Activated CD8-positive, alpha-beta memory T cell treated with anti-CD3 and anti-CD28 coated beads for 36 hours (primary cell): ENCODE measurements at regions not wholly inside any gene's neighbourhood (a gene's known extent, or its start where the extent isn't known, plus 50 kb on each side); places are given as distances from the start of the nearest gene placed in this dataset.

Experiments
- CTCF ChIA-PET: fragments of 350-600 bp; sonication (Branson Sonifier 250); formaldehyde crosslinking; loops from one replicate; lab custom pipeline; 2021; ENCODE audit warnings: antibody characterized with exemption; lab: Charles Lee
- POLR2A ChIA-PET: fragments of 350-600 bp; sonication (Branson Sonifier 250); formaldehyde crosslinking; loops from one replicate; lab custom pipeline; 2021; ENCODE audit warnings: antibody characterized with exemption; lab: Charles Lee

GRCh38 chr6:120039664-120040063 lies 690.1 kb upstream of the MAN1A1 start:
- ChIA-PET CTCF (no interaction called here), POLR2A (no interaction called here)

- ChIA-PET CTCF (no interaction called here), POLR2A (no interaction called here)
These were observed 682.3 kb upstream of the MAN1A1 start for GRCh38 chr6:120031837-120032236.

GRCh38 chr6:120026791-120027190 lies 677.2 kb upstream of the MAN1A1 start:
- POLR2A ChIA-PET: no interaction called here
- CTCF ChIA-PET: no interaction called here

GRCh38 chr6:120010075-120010474 lies 660.5 kb upstream of the MAN1A1 start:
- ChIA-PET POLR2A (no interaction called here), CTCF (no interaction called here)

GRCh38 chr6:120005292-120005976 lies 655.9 kb upstream of the MAN1A1 start:
- CTCF ChIA-PET: no interaction called here
- POLR2A ChIA-PET: interaction anchor here (1.0 kb wide), 1 partner anchor 655 kb away, joined by 3 read pairs; no protein-coding TSS in a partner anchor

GRCh38 chr6:119986934-119987549 lies 637.5 kb upstream of the MAN1A1 start:
- ChIA-PET POLR2A (no interaction called here), CTCF (no interaction called here)

GRCh38 chr6:119985952-119986736 lies 636.6 kb upstream of the MAN1A1 start:
- ChIA-PET POLR2A (no interaction called here), CTCF (no interaction called here)

GRCh38 chr6:119980802-119981201 lies 631.2 kb upstream of the MAN1A1 start:
- ChIA-PET POLR2A (no interaction called here), CTCF (no interaction called here)

GRCh38 chr6:119979862-119980261 lies 630.3 kb upstream of the MAN1A1 start:
- POLR2A ChIA-PET: no interaction called here
- CTCF ChIA-PET: no interaction called here

- ChIA-PET CTCF (no interaction called here), POLR2A (no interaction called here)
These were observed 628.8 kb upstream of the MAN1A1 start for GRCh38 chr6:119978274-119978889.

GRCh38 chr6:119974430-119975159 lies 625.0 kb upstream of the MAN1A1 start:
- POLR2A ChIA-PET: no interaction called here
- CTCF ChIA-PET: no interaction called here

- CTCF ChIA-PET: no interaction called here
- POLR2A ChIA-PET: no interaction called here
These were observed 616.9 kb upstream of the MAN1A1 start for GRCh38 chr6:119966484-119966883.

- ChIA-PET CTCF (no interaction called here), POLR2A (no interaction called here)
These were observed 616.3 kb upstream of the MAN1A1 start for GRCh38 chr6:119965900-119966299.

- ChIA-PET POLR2A (no interaction called here), CTCF (interaction anchor here (0.6 kb wide), 1 partner anchor 1446 kb away, joined by 4 read pairs; no protein-coding TSS in a partner anchor)
These were observed 615.4 kb upstream of the MAN1A1 start for GRCh38 chr6:119965008-119965407.

- POLR2A ChIA-PET: no interaction called here
- CTCF ChIA-PET: no interaction called here
These were observed 612.9 kb upstream of the MAN1A1 start for GRCh38 chr6:119962505-119962904.

- CTCF ChIA-PET: no interaction called here
- POLR2A ChIA-PET: no interaction called here
These were observed 611.9 kb upstream of the MAN1A1 start for GRCh38 chr6:119961450-119961849.

- POLR2A ChIA-PET: no interaction called here
- CTCF ChIA-PET: no interaction called here
These were observed 610.9 kb upstream of the MAN1A1 start for GRCh38 chr6:119960456-119960855.

- CTCF ChIA-PET: no interaction called here
- POLR2A ChIA-PET: no interaction called here
These were observed 610.5 kb upstream of the MAN1A1 start for GRCh38 chr6:119960036-119960435.

GRCh38 chr6:119957195-119957594 lies 607.6 kb upstream of the MAN1A1 start:
- CTCF ChIA-PET: no interaction called here
- POLR2A ChIA-PET: no interaction called here

GRCh38 chr6:119952696-119953095 lies 603.1 kb upstream of the MAN1A1 start:
- CTCF ChIA-PET: no interaction called here

More at GRCh38 chr6:119952696-119953095, 603.1 kb upstream of the MAN1A1 start:
- POLR2A ChIA-PET: no interaction called here
